IPS DF 6.9 (cell line): ENCODE measurements at regions not wholly inside any gene's neighbourhood (a gene's known extent, or its start where the extent isn't known, plus 50 kb on each side); places are given as distances from the start of the nearest gene placed in this dataset.
"Not testable (repeated sequence)": the region's sequence is repeated elsewhere in the genome, so short reads cannot be mapped to it uniquely, and the experiment has no call there.

Experiments
- DNase-seq: peaks from one replicate; pipeline ENCODE4 v3.0.0-alpha.2; 2013; ENCODE audit warnings: low read depth, low spot score
- H3K27ac ChIP-seq: one replicate; pipeline ENCODE4 v1.5.1; 2013; ENCODE audit warnings: low read length, control low read depth
- H3K27me3 ChIP-seq: 2 replicates; pipeline ENCODE4 v1.6.1; 2013; ENCODE audit warnings: mild to moderate bottlenecking, low read length; ENCODE audit not compliant: control insufficient read depth, insufficient read depth
- H3K36me3 ChIP-seq: 2 replicates; pipeline ENCODE4 v1.6.1; 2013; ENCODE audit warnings: low read length; ENCODE audit not compliant: control insufficient read depth, insufficient read depth
- H3K4me1 ChIP-seq: 2 replicates; pipeline ENCODE4 v1.6.1; 2013; ENCODE audit warnings: low read length; ENCODE audit not compliant: control insufficient read depth, insufficient read depth
- H3K4me3 ChIP-seq: 2 replicates; pipeline ENCODE4 v1.5.1; 2013; ENCODE audit warnings: mild to moderate bottlenecking, low read length
- H3K9me3 ChIP-seq: 2 replicates; pipeline ENCODE4 v1.6.1; 2013; ENCODE audit warnings: low read length, inconsistent platforms; ENCODE audit not compliant: control insufficient read depth, insufficient read depth
- WGBS: extraction: QIAGEN DNeasy Blood & Tissue Kit; methylation state at CpG from one replicate; pipeline ENCODE4 v1.1.7; 2013; ENCODE audit warnings: mixed read lengths, missing lambda C conversion rate; ENCODE audit not compliant: insufficient read length, insufficient coverage; 5-methylcytosine and 5-hydroxymethylcytosine counted together

GRCh38 chr5:19229179-19229835, 758.7 kb downstream of the CDH18 start:
- no peak for DNase-seq
- no peaks in the 10 kb centered on the region; the same call in 1 of the 2 replicates for H3K4me1 ChIP-seq
- no peaks in the 10 kb centered on the region for H3K9me3 ChIP-seq
- no peak overlapping the region for H3K27ac ChIP-seq
- no peaks in the 10 kb centered on the region for H3K36me3 ChIP-seq
- no peak overlapping the region for H3K4me3 ChIP-seq
- WGBS: no CpG with 5 or more reads among the region's 3 CpGs
- H3K27me3 ChIP-seq: no peaks in the 10 kb centered on the region

- Histone ChIP-seq H3K4me1 (no peaks in the 10 kb centered on the region; the same call in 1 of the 2 replicates), H3K4me3 (no peak overlapping the region), H3K9me3 (no peaks in the 10 kb centered on the region), H3K27me3 (no peaks in the 10 kb centered on the region), H3K36me3 (no peaks in the 10 kb centered on the region), H3K27ac (no peak overlapping the region)
- no peak for DNase-seq
- WGBS: no CpG with 5 or more reads among the region's 2 CpGs
Observed at GRCh38 chr5:19233573-19233972, 754.4 kb downstream of the CDH18 start.

- Histone ChIP-seq H3K27me3 (no peaks in the 10 kb centered on the region), H3K4me3 (no peak overlapping the region), H3K36me3 (no peaks in the 10 kb centered on the region), H3K4me1 (no peaks in the 10 kb centered on the region), H3K27ac (no peak overlapping the region), H3K9me3 (no peaks in the 10 kb centered on the region)
- no CpG with 5 or more reads among the region's 5 CpGs for WGBS
- DNase-seq: no peak
Observed at GRCh38 chr5:19235101-19235584, 752.9 kb downstream of the CDH18 start.

GRCh38 chr5:19240170-19240569, 747.8 kb downstream of the CDH18 start:
- WGBS: no CpG with 5 or more reads among the region's 1 CpG
- no peaks in the 10 kb centered on the region for H3K9me3 ChIP-seq
- no peaks in the 10 kb centered on the region for H3K27me3 ChIP-seq
- H3K4me3 ChIP-seq: no peak overlapping the region
- no peak overlapping the region for H3K27ac ChIP-seq
- H3K36me3 ChIP-seq: no peaks in the 10 kb centered on the region
- no peaks in the 10 kb centered on the region for H3K4me1 ChIP-seq
- DNase-seq: no peak

- H3K9me3 ChIP-seq: no peaks in the 10 kb centered on the region
- no peak overlapping the region for H3K27ac ChIP-seq
- no peaks in the 10 kb centered on the region for H3K27me3 ChIP-seq
- no CpG with 5 or more reads among the region's 1 CpG for WGBS
- H3K36me3 ChIP-seq: no peaks in the 10 kb centered on the region
- no peak for DNase-seq
- no peak overlapping the region for H3K4me3 ChIP-seq
- no peaks in the 10 kb centered on the region for H3K4me1 ChIP-seq
Observed at GRCh38 chr5:19241690-19242089, 746.3 kb downstream of the CDH18 start.

GRCh38 chr5:19246191-19246590, 741.8 kb downstream of the CDH18 start:
- not testable (repeated sequence) for H3K27ac ChIP-seq, H3K36me3 ChIP-seq, H3K4me1 ChIP-seq, H3K9me3 ChIP-seq, H3K4me3 ChIP-seq, DNase-seq, H3K27me3 ChIP-seq
- no CpG with 5 or more reads among the region's 1 CpG for WGBS

GRCh38 chr5:19247302-19247701, 740.7 kb downstream of the CDH18 start:
- Histone ChIP-seq H3K4me3 (no peak overlapping the region), H3K36me3 (no peaks in the 10 kb centered on the region), H3K27ac (no peak overlapping the region), H3K4me1 (no peaks in the 10 kb centered on the region), H3K27me3 (no peaks in the 10 kb centered on the region), H3K9me3 (no peaks in the 10 kb centered on the region)
- no peak for DNase-seq
- WGBS: no CpG with 5 or more reads among the region's 3 CpGs

- no peaks in the 10 kb centered on the region for H3K9me3 ChIP-seq
- H3K4me3 ChIP-seq: no peak overlapping the region
- H3K27me3 ChIP-seq: no peaks in the 10 kb centered on the region
- H3K27ac ChIP-seq: no peak overlapping the region
- no peak for DNase-seq
- no peaks in the 10 kb centered on the region for H3K4me1 ChIP-seq
- WGBS: no CpG with 5 or more reads among the region's 1 CpG
- H3K36me3 ChIP-seq: no peaks in the 10 kb centered on the region
Observed at GRCh38 chr5:19256036-19256435, 732.0 kb downstream of the CDH18 start.

GRCh38 chr5:19258686-19259085, 729.3 kb downstream of the CDH18 start:
- H3K36me3 ChIP-seq: no peaks in the 10 kb centered on the region
- DNase-seq: no peak
- H3K27me3 ChIP-seq: no peaks in the 10 kb centered on the region
- no peak overlapping the region for H3K27ac ChIP-seq
- H3K4me3 ChIP-seq: no peak overlapping the region
- H3K9me3 ChIP-seq: no peaks in the 10 kb centered on the region
- no peaks in the 10 kb centered on the region for H3K4me1 ChIP-seq

- no CpG with 5 or more reads among the region's 4 CpGs for WGBS
- no peak for DNase-seq
- Histone ChIP-seq H3K36me3 (no peaks in the 10 kb centered on the region), H3K9me3 (no peaks in the 10 kb centered on the region), H3K4me1 (no peaks in the 10 kb centered on the region), H3K4me3 (no peak overlapping the region), H3K27ac (no peak overlapping the region), H3K27me3 (no peaks in the 10 kb centered on the region)
Observed at GRCh38 chr5:19261879-19262278, 726.1 kb downstream of the CDH18 start.

GRCh38 chr5:19264821-19265220, 723.2 kb downstream of the CDH18 start:
- H3K27ac ChIP-seq: no peak overlapping the region
- no peaks in the 10 kb centered on the region for H3K4me1 ChIP-seq
- DNase-seq: no peak
- H3K27me3 ChIP-seq: no peaks in the 10 kb centered on the region
- H3K9me3 ChIP-seq: no peaks in the 10 kb centered on the region
- WGBS: no CpG with 5 or more reads among the region's 2 CpGs
- H3K36me3 ChIP-seq: no peaks in the 10 kb centered on the region
- H3K4me3 ChIP-seq: no peak overlapping the region
